GM21825 (cell line): ENCODE measurements at regions not wholly inside any gene's neighbourhood (a gene's known extent, or its start where the extent isn't known, plus 50 kb on each side); places are given as distances from the start of the nearest gene placed in this dataset.
"Not testable (repeated sequence)": the region's sequence is repeated elsewhere in the genome, so short reads cannot be mapped to it uniquely, and the experiment has no call there.

ENCODE experiments used
- ATAC-seq: cut with Tn5 transposase; IDR thresholded peaks from one replicate; pipeline ENCODE4 v1.9.1; 2021; ENCODE audit warnings: mild to moderate bottlenecking, moderate library complexity; ENCODE audit not compliant: unreplicated experiment

- no peak for ATAC-seq
Measured at GRCh38 chr11:92595052-92595451, 370.4 kb downstream of the FAT3 start.

- ATAC-seq, result no peak
Measured at GRCh38 chr11:92596596-92597317, 372.1 kb downstream of the FAT3 start.

GRCh38 chr11:92601048-92601447, 368.4 kb upstream of the MTNR1B start:
- no peak for ATAC-seq

GRCh38 chr11:92605667-92606066, 363.8 kb upstream of the MTNR1B start:
- ATAC-seq, result no peak

- ATAC-seq, result no peak
Measured at GRCh38 chr11:92607969-92608722, 361.3 kb upstream of the MTNR1B start.

- ATAC-seq, result no peak
Measured at GRCh38 chr11:92611157-92611556, 358.3 kb upstream of the MTNR1B start.

GRCh38 chr11:92618020-92618419, 351.4 kb upstream of the MTNR1B start:
- ATAC-seq, result not testable (repeated sequence)

GRCh38 chr11:92623055-92623454, 346.4 kb upstream of the MTNR1B start:
- no peak for ATAC-seq

DNA sequence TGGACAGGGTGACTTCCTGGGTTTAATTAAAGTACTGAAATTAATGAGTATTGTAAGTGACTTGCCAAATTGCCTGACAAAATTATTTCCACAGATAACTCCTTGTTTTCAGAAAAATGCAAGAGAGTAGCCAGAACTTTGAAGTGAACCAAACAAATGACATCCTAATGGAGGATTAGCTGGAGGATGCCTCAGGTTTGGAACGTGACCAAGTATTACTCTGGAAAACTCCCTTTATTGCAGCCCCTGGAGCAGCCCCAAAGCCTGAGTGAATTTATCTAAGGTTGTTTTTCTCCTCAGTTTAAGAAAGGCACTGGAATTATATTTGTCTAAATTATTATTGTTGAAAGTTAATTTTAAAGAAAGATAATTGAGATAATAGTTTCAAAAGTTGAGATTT, 343.6 kb upstream of the MTNR1B start:
- no peak for ATAC-seq

DNA sequence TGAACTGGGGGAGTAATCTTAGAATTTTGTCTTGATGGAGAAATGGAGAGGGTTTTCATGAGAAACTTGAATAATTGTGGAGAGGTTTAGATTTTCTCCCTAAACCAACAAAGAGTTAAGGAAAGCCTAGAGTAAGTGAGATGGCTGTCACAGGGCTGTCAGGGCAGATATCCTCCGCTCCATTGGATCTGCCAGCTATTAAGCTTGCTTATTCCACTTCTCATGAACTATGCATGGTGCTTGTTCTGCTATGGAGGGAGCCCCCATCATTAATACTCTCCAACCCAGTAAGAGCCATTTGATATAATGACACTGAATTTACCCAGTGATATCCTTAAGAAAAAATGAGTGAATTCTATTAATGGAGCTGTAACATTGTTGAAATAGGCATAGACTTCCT, 342.8 kb upstream of the MTNR1B start:
- no peak for ATAC-seq

DNA sequence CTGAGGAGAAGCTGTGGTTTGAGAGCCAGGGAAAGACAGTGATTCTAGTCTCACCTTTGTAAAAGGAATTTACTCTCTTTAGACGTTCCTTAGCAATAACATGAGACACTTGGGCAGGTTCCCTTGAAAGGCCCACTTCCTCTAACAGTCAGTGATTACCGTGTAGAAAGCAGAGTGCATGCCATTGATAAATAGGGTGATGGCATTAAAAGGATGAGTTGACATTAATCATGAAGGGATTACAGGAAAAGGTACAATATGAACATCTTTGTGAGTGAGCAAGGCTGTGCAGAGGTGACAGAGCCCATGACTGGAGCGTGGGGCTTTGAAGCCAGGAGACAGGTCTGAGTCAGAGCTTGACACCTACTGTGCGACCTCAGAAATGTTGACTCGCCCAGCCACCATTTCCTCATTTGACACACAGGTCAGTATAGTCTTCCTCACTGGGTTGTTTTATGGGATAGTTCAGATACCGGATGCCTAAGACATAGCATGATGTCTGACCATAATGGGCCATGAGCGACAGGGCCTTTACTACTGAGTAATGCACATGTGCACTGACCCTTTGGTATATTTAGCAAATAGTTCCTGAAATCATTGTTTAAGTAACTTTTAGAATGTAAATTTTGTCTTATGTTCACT, 341.7 kb upstream of the MTNR1B start:
- ATAC-seq, result no peak

- no peak for ATAC-seq
Measured at GRCh38 chr11:92628401-92629292, 340.8 kb upstream of the MTNR1B start.

DNA sequence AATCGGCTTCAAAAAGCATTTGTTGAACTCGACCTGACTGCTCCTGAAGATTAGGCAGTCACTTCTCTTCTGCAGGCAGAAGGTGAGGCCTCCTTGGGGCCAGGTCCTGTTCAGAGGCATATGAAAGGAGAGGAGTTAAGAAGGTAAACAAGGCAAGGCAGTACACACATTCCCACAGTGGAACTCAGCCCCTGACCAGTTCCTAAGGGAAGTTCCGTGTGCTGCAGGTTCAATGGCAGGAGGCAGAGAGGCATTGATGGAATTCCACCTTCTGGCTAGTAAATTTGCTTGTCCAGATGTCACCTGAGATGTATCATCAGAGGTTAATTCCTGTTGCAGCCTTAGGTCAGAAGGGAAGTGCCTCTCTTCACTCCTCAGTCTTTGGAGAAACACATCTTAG, 337.0 kb upstream of the MTNR1B start:
- ATAC-seq, result no peak

DNA sequence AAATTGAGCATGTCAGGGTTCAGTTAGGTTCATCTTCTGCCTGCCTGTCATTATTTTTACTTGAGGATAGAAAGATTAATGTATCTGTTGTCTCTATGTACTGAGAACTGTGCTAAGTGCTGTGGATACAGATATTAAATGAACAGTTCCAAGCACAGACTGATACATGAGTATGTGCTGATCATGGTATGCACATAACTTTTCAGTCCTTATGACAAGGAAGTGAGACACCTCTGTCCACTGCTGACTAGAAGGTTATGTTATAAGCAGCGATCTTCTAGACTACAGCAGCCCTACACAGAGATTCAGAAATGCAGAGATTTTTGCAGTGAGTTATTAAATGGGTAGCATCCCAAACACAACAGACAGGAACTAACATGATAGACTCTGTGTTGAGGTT, 335.6 kb upstream of the MTNR1B start:
- ATAC-seq, result no peak

DNA sequence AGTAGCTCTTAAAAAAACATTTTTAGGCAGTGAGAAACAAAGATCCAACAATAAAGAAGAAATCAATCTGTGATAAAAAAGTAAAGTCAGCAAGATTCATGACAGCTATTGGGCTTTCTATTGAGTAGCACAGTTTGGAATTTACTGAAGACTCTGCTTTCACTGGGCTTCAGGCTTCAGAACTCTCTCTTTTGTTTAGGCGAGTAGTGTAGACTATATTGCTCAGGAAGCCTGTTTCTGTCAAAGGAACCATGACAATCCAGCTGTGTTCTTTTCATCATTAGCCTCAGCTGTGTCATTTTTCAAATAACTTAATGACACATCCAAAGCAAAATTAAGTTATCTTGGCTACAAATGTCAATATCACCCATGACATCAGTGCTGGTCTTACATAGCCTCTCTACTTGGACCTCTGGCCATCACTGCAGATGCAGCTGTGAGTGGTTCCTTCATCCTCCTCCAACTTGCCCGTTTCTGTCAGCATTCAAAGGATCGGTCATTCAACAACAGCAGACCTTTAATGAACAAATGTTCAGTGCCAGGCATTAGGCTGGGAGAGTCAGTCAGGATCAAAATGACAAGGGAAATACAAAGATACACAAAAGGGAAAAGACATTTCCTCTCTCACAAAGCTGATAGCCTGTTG, 332.8 kb upstream of the MTNR1B start:
- no peak for ATAC-seq

DNA sequence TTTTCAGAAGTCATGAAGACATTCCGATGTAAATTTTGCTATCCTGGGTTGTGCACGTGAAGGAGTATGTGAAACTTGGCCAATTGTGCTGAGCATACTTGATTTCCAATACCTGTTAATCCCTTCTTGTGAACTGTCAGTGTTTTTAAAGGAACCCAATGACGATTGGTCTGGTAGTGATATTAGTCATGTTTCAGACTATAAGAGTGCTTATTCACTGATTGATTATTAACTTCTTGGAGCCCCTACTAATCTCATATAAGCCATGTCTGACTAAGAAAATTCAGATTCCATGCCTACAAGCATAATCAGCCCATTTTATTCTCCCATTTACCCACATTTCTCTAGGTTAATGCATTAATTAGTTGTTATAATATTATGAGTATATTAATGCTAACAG, 330.8 kb upstream of the MTNR1B start:
- no peak for ATAC-seq

- ATAC-seq, result no peak
Measured at GRCh38 chr11:92642177-92642931, 327.1 kb upstream of the MTNR1B start.

DNA sequence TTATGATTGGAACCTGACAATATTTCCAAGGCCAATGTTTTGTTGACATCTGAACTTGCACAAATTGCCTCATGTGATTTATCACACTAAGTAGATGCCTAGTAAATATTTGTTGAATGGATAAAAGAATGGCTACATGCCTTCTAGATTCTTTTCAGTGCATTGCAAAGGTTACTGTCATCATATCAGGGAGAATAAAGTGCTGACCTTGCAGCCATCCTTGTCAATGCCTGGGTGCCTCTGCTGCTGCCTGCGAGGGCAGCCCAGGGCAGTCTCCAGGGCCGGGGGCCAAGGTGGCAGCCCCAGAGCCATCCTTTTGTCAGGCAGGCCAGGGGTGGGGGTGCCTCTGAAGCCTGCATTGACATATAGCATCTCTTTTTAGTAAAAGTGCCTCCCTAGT, 325.6 kb upstream of the MTNR1B start:
- no peak for ATAC-seq

GRCh38 chr11:92644595-92645445, 324.6 kb upstream of the MTNR1B start:
- ATAC-seq, result no peak
